Astrocyte (in vitro differentiated cells and primary cell): ENCODE measurements at regions not wholly inside any gene's neighbourhood (a gene's known extent, or its start where the extent isn't known, plus 50 kb on each side); places are given as distances from the start of the nearest gene placed in this dataset.

Experiments used
- CTCF ChIP-seq: IDR thresholded peaks from 2 replicates; pipeline ENCODE4 v1.5.1; 2011; ENCODE audit warnings: low read depth, mild to moderate bottlenecking, inconsistent platforms, low read length, moderate library complexity; ENCODE audit not compliant: insufficient read depth
- EZH2 ChIP-seq: IDR thresholded peaks from 2 replicates; pipeline ENCODE4 v1.6.1; 2012; ENCODE audit warnings: mild to moderate bottlenecking, low read length, inconsistent platforms; ENCODE audit not compliant: insufficient read depth

GRCh38 chr3:80983753-80984152 is 777.7 kb downstream of the GBE1 start:
- TF ChIP-seq CTCF (no peak), EZH2 (no peak)
